Posterior cingulate gyrus (tissue), 11 donors: ENCODE measurements at regions not wholly inside any gene's neighbourhood (a gene's known extent, or its start where the extent isn't known, plus 50 kb on each side); places are given as distances from the start of the nearest gene placed in this dataset.

Experiments used
- DNase-seq, 10 donors: peaks; one replicate each; pipeline versions ENCODE4 v3.0.0 to v3.0.0-alpha.2; 2020 to 2021; ENCODE audit warnings: mixed read lengths in 3 of 10
- intact Hi-C: fragments of 100-400 bp; cut with DNase I; formaldehyde crosslinking; loops from one replicate; pipeline ENCODE4 v1.15.1; 2023

DNA sequence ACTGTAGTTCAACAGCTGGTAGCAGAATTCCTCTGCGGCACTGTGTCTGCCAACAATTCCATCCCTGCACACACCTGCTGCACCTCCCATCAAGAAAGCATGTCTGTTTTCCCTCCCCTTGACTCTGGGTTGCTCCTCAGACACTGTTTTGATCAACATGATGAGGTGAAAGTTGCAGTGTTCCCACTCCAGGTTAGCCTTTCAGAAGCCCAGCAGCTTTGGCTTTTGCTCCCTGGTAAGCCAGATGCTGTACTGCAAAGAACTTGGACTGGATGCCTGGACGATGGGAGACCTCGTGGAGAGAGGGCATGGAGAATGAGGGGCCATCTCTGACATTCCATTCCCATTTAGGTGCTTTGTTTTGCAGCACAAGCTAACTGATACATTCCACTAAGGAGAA, 79.1 kb upstream of the MAFB start:
- intact Hi-C loops = no loop called here
- no peak for DNase-seq

DNA sequence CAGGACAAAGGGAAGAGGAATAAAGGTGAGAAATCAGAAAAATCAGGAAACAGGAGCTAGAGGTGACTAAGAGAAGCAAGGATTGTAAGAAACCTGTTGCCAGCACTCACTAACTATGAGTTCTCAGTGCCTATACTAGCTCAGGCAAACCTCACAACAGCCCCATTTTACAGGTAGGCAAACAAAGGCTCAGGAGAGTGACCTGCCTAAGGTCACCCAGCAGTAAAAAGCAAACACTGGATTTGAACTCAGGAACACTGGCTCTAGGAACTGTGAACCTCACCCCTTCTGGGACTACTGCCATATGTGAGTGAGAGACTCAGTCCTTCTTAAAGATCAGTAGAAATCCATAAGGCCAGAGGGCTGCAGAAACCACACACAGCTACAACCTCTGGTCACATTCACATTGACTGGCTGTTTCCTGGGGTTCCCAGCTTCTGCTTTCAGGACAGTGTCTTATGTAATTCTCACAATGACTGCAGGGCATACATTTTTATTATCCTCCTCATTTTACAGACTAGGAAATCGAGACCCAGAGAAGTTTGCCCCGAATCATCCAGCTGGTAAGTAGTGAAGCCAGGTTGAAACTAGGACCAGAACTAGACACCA, 80.7 kb upstream of the MAFB start:
- intact Hi-C loops = no loop called here
- no peak for DNase-seq

DNA sequence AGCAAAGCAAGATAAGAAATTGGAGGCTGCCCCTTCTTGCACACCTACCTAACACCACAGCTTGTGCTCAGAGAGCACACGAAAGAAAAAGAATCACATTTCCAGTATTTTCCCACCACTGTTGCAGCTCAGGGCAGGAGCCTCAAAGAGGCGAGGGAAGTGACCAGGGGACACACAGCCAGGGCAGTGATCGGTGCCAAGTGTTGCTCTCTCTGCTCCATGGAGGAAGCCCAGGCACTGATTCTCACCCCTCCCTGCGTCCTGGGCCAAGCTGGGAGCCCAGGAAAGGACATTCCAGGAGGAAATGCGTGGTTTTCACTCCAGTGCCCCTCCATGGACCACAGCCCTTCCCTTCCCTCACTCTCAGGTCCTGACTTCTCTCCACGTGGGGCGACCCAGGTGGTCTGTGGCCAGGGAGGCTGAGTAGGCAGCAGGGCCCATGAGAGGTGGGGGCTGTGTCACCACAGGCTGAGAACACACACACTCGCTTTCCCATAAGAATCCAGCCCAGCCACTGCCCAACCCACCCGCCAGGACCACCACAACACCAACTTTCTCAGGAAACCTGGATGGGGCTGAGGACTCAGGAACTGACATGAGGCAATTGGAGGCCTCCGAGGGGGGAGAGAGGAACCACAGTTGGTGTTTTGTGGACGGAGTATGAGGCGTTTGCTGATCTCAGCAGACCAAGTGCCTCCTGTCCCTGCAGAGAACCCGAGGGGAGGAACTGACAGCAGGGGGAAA, 81.7 kb upstream of the MAFB start:
- intact Hi-C loops = no loop called here

DNA sequence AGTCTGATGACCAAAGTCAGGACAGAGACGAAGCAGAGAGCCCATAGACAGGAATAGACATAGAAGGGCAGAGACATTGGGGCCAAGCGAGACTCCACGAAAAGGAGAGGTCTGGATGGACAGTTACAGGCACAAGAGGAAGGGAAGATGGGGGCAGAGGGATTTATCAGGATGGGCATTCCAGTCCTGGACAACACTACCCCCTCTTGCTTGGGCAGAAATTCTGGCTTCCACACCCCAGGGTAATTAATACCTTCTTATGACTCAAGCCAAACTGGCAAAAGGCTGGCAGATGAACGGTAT, 82.2 kb upstream of the MAFB start:
- DNase-seq = no peak
- intact Hi-C loops = no loop called here

More for the DNA sequence above, 81.7 kb upstream of the MAFB start:
- no peak for DNase-seq

DNA sequence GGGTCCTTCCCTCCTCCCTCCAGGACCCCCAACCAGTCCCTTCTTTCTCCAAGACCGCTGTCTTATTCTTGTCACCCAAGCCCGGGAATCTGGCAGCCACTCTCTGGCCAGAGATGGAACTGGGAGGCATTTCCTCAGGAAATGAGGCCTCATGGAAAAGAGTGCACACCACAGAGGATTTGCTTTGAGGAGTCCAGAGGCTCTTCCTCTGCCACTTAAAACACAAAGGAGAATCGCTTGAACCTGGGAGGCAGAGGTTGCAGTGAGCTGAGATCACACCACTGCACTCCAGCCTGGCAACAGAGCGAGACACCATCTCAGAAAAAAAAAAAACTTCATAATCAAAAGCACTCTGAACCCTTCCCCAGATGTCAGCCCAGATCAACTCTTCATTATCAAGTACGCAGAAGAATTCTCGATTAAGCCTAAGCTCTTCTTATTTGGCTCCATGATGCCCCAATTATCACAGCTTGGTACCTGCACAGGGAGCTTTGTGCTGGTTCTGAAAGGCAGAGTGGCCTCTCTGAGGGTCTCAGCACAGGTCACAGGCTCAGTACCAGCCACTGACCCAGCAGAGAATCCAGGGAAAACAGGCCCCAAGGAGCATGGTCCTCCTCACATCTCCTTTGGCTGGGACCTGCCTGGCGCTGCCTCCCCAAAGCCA, 82.9 kb upstream of the MAFB start:
- intact Hi-C loops = no loop called here
- no peak for DNase-seq

DNA sequence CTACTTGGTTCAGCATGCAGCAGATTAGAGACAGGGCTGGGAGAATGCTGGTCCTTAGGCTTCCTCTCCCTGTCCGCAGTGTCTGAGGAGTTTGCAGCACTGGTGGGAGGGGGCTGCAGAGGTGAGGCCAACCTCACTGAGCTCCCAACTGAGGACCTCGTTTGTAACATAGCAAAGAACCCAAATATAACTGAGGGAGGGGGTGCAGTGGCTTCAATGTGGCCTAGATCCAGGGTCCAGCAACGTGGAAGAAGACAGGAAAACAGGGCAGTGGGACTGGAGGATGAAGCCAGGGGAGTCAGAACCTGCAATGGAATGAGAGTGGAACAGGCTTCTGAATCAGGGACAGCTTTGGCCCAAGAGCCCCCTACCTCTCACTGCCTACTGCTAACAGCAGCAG, 84.3 kb upstream of the MAFB start:
- intact Hi-C loops = no loop called here

DNA sequence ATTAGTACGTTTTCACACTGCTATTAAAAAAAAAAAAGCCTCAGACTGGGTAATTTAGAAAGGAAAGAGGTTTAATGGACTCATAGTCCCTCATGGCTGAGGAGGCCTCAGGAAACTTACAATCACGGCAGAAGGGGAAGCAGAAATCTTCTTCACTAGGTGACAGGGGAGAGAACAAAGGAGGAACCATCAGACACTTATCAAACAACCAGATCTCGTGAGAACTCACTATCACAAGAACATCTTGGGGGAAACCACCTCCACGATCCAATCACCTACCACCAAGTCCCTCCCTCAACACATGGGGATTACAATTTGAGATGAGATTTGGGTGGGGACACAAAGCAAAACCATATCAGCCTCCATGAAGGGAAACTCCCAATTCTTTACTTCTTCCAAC, 85.2 kb upstream of the MAFB start:
- intact Hi-C loops = no loop called here
- no peak for DNase-seq

More for the DNA sequence above, 84.3 kb upstream of the MAFB start:
- no peak for DNase-seq

DNA sequence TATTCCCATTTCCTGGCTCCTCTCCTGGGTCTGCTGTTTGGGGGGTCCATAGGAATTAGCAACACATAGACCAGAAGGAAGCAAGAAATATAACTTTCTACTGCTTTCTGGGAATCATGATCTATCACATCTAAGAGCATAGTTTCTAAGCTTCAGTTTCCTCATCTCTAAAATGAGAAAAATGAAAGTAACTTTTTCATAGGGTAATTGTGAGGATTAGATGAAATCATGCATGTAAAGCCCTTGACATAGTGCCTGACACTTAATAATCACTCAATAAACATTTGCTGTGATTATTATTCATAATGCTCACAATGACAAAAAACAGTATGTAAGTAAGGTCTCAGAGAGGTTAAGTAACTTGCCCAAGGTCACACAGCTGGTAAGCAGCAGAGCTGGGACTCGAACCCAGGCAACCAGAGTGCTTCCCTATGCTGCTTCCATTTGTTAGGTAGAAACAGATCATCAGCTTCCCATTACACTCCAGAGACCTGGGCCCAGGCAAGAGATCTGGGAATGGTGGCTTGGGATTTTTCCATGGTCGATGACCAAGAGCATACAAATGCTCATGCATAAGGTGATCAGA, 86.6 kb upstream of the MAFB start:
- intact Hi-C loops = no loop called here
- DNase-seq = no peak

DNA sequence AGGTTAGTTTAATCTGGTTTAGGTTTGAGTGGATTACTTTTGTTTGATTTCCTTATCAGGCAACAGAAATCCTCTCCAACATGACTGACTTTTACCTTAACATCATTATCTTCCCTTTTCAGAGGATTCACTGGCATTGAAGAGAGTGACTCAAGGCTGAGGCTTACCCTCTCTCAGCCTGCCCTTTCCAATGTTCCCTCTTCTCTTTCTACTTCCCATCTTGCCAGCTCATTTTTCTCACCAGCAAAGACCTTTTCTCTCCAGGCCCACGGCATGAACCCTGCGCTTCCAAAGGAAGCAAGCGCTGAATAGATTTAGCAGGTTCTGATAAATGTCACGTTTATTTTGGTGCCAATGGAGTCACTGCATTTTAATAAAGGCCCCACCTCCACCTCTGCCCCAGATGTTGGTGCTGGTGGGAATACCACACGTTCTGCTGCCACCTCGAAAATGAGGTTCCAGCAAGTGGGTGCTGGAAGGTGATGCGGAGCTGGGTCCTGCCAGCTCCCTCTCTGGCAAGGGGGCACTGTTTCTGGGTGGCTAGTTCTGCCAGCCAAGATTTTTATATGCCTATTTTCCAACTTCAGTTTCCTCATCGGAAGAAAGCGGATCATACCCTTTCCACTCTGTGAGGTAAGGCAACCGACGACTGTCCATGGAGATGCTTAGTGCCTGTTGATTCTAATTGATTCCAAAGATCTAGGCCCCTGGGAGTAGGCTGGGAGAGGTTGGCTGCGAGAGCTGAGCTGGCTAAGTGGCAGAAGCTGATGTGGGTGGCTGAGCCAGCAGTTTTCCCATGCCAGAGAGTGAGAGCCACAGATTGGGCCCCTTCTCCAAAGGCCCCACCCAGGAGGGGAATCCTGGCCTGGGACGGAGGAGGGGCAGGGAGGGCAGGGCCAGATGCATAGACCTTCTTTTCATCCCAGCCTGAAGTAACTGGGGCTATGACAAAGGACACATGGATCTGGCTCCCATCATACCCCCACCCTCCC, 87.7 kb upstream of the MAFB start:
- intact Hi-C loops = no loop called here

DNA sequence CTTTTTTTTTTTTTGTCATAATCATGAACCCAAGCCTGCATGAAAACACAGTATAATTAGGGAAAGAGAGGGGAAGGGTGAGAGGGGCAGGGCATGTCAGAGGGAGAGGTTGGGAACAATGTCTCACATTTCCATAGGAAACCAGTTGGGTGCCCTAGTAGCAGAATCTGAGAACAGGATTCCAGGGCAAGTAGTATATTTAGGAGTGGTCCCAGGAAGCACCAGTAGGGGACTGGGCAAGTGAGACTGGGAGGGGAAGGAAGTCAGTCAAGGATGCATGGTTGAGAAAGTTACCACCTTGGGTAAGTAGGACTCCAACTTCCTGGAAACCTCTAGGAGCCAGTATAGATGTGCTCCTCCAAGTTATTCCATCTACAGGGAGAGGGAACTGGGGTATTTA, 88.6 kb upstream of the MAFB start:
- no peak for DNase-seq
- intact Hi-C loops = no loop called here

More for the DNA sequence above, 87.7 kb upstream of the MAFB start:
- DNase-seq = no peak

DNA sequence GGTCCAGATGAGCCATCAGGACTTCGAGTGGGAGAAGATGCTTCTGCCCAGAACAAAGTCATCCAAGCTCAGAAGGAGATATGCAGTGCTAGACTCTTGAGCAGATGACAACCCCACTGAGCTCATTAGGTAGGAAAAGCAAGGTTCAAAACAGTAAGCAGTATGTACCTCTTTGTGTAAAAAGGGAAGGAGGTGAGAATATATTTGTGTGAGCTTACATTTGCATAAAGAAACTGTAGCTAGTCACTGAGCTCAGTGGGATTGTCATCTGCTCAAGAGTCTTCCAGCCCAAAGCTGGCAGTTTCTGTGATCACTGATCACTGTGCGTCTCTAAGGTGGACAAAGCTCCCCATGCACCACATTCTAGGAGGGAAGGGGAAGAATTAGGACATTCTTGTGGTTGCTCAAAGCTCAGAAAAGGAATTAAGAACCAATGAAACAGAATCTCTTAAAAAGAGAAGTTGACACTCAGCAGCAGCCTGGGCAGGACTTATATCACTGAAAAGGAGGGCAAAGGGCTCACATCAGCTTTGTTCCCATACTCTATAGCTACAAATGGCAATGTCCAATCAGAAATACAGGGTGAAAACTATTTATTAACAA, 90.0 kb upstream of the MAFB start:
- no peak for DNase-seq
- intact Hi-C loops = no loop called here

DNA sequence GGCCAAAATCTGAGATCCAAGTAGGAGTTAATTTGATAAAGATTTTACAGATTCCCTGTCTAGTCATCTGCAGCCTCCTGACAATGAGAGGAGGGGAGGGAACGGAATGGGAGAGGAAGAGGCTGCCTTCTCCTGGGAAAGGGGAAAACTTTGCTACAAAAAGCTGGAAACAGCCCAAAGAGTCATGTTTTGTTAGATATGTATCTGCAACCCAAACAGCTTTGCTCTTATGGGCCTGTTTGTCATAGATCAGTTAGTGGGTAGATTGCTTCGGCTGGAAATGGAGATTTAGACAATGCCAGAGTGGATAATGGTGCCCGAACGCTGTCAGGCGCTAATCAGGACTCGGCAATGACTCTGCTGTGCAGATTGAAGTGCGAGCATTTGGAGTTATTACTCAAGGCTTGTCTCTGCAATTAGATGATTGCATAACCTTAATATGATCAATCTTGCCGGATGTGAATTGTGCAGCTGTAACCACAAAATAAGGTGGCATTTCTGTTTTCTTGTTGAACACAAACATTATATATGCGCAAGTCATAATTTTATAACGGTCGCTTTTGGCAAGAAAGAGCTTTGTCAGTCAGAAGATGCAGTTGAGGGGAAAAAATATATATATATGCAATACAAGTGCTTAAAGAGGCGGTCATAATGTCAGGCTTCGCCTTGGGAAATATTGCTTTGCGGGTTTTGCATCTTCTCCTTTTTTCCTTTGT, 92.4 kb upstream of the MAFB start:
- no peak for DNase-seq
- intact Hi-C loops = no loop called here

DNA sequence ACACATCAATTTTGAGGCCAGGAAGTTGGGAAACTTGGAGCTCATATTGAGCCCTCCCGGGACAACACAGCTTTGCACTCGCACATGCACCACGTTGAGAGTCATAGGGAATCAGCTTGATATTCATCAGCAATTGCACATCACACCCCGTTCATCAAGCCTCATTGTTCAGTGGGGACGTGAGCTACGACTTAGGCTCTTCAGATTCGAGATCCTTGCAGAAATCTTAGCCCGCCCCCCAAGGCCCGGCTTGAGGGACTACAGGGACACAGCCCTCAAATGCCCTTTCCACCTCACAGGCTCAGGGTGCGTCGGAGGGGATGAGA, 93.0 kb upstream of the MAFB start:
- intact Hi-C loops = no loop called here

DNA sequence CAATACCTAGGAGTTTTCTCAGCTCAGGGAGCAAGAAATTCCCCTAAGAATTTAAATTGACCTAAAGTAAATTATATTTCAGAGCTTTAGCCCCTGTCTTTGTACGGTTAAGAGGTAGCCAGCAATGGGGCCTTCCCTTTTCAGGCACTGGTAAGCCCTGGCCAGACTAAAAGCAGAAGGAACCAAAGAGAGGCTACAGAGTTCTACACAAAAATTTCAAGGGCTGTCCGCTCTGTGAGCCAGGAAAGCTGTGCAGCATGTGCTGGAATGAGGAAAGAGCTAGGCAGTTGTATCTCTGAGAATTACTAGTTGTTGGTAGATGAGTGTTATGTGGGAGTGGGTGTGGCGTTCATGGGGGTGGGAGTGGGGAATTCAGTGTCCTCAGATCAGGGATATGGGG, 96.3 kb upstream of the MAFB start:
- intact Hi-C loops = no loop called here
- DNase-seq = no peak

More for the DNA sequence above, 93.0 kb upstream of the MAFB start:
- peak in 2 of 10 donors; percentile 37 to 84 for DNase-seq

DNA sequence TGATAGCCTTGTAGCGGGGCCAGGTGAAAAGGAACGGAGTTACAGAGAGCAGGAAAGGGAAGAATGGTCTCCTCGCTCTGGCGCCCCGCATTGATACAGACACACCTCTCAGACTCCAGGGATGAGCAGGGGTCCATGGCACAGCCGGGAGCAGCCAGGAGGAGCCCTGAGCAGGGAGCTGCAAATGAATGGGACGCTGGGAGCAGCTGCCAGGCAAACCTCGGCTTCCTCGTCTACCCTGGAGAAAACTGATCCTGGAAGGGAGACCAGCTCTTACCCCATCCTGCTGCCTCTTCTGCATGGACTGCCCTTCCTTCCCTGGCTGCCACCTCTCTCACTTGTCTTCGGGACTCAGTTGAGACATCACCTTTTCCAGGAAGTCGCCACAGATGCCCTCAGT, 97.3 kb upstream of the MAFB start:
- no peak for DNase-seq
- intact Hi-C loops = no loop called here

DNA sequence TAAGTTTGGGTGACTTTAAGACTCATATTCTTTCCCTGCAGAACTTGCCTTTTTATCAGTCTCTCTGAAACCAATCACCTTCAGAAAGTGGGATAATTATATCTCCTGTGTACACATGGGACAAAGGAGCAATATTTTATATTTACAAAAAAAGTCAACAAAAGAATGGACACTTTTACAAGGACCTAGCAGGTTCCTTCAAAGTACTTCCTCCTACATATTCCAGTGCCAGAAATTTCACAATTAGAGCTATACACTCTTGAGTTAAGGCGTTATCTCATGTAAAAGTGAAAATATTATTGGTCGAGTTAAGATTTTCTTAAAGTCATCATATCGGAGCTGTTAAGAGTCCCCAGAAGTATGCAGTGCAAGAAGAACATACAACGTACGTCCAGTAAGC, 98.9 kb upstream of the MAFB start:
- no peak for DNase-seq
- intact Hi-C loops = no loop called here

DNA sequence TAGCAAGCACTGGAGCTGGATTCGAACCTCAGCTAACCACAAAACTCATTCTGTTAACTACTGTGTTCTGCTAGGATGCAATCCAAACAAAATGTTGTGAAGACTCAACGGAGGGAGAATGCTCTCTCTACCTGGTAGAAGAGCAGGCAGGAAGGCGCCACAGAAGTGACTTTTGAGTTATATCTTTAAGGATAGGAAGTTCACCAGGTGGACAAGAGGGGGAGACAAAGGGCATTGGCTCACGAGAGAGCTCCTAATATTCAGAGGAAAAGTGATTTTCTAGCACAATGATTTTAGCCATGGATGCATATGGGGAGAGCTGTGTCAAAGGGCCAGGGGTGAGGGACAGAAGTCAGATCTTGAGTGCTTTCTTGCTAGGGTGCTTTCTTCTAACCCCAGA, 108.4 kb upstream of the MAFB start:
- no peak for DNase-seq
- intact Hi-C loops = no loop called here

DNA sequence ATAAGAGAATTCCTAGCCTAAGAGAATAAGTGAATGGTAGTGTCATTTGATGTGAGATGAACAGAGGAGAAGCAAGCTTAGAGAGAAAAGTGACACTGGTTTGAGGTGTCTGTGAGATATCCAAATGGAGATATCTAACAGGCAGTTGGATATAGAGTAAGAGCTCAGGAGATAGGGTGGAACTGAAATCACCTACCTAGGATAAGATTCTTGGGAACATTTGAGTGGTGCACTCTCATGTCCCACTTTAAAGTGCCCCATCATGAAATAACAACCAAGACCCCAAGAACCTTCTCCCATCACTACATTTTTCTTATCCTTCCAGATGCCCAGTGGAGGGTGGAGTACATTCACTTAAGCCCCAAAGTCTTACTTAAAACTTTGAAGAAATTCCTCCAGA, 109.0 kb upstream of the MAFB start:
- intact Hi-C loops = no loop called here
- DNase-seq = no peak

DNA sequence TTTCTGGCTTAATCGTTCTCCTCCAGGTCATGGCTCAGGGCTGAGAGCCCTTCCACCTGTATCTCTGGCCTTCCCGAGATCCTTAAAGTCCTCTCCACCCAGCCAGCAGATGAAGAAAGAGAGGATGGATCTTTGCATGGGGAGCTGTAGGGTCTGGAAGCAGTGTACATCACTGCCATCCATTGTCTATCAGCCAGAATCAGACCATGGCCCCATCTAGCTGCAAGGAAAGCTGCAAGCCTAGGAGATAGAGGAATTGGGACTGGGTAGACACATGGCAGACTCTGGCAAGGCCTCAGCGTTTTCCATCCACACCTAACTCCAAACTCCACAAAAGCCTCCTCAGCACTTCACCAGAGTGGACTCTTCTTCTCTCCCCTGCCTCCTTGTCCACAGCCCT, 113.8 kb upstream of the MAFB start:
- intact Hi-C loops = no loop called here
- no peak for DNase-seq

DNA sequence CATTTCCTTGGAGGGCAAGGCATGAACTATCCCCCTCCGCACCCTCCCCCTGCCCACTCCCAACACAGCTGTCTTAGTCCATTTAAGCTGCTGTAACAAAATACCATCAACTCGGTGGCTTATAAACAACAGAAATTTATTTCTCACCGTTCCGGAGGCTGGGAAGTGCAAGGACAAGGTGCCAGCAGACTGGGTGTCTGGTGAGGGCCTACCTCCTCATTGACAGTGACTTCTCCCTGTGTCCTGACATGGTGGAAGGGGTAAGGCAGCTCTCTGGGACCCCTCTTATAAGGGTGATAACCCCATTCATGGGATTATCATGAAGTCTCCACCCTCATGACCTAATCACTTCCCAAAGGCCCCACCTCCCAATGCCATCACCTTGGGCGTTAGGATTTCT, 114.3 kb upstream of the MAFB start:
- DNase-seq = no peak
- intact Hi-C loops = no loop called here
